CD14-positive monocyte (primary cell): ENCODE measurements at regions not wholly inside any gene's neighbourhood (a gene's known extent, or its start where the extent isn't known, plus 50 kb on each side); places are given as distances from the start of the nearest gene placed in this dataset.

ENCODE experiments used
- DNase-seq, 3 donors: peaks; one replicate each; pipeline ENCODE4 v3.0.0-alpha.2; 2011 to 2022
- H2AFZ ChIP-seq: 2 replicates; pipeline ENCODE4 v1.6.0; 2012; ENCODE audit warnings: mild to moderate bottlenecking, low read depth, low read length, inconsistent platforms; ENCODE audit not compliant: insufficient read depth, poor library complexity, severe bottlenecking
- H3K27ac ChIP-seq, 2 donors: 1 replicate in 1 of 2; 2 replicates in 1 of 2; pipeline ENCODE4 v1.5.1; 2012 to 2013; ENCODE audit warnings: low read length in 2 of 2, control low read depth in 1 of 2, inconsistent platforms in 1 of 2, low read depth in 1 of 2, mild to moderate bottlenecking in 1 of 2
- H3K27me3 ChIP-seq, 2 donors: one replicate each; pipeline versions ENCODE4 v1.6.0 to v1.6.1; 2011 to 2013; ENCODE audit warnings: low read length in 2 of 2; ENCODE audit not compliant: control insufficient read depth in 2 of 2, insufficient read depth in 2 of 2
- H3K36me3 ChIP-seq, 2 donors: replicated peaks in 1 of 2; 1 replicate in 1 of 2; 2 replicates in 1 of 2; pipeline versions ENCODE4 v1.5.1 to v1.6.1; 2012 to 2013; ENCODE audit warnings: low read length in 2 of 2, control low read depth in 1 of 2, inconsistent platforms in 1 of 2, mild to moderate bottlenecking in 1 of 2; ENCODE audit not compliant: insufficient read depth in 2 of 2, control insufficient read depth in 1 of 2
- H3K4me1 ChIP-seq, 2 donors: 1 replicate in 1 of 2; 2 replicates in 1 of 2; pipeline versions ENCODE4 v1.5.1 to v1.6.1; 2012 to 2013; ENCODE audit warnings: low read length in 2 of 2, control low read depth in 1 of 2, inconsistent platforms in 1 of 2, mild to moderate bottlenecking in 1 of 2, moderate library complexity in 1 of 2; ENCODE audit not compliant: insufficient read depth in 2 of 2, control insufficient read depth in 1 of 2
- H3K4me2 ChIP-seq: replicated peaks from 2 replicates; pipeline ENCODE3; 2012; ENCODE audit warnings: low read length, moderate library complexity, mild to moderate bottlenecking; ENCODE audit not compliant: poor library complexity, severe bottlenecking; ENCODE audit errors: extremely low read depth
- H3K4me3 ChIP-seq, 3 experiments: fragments of 200-600 bp in 1 of 3; sonication (generic) in 1 of 3; replicated peaks in 1 of 3; 1 replicate in 2 of 3; 2 replicates in 1 of 3; pipeline ENCODE4 v1.5.1; 2011 to 2013; ENCODE audit warnings: low read length in 3 of 3, mild to moderate bottlenecking in 3 of 3, control low read depth in 2 of 3, low read depth in 2 of 3, inconsistent platforms in 1 of 3, moderate library complexity in 1 of 3
- H3K79me2 ChIP-seq: 2 replicates; pipeline ENCODE4 v1.6.0; 2012; ENCODE audit warnings: mild to moderate bottlenecking, control low read depth, inconsistent platforms, low read length, moderate library complexity; ENCODE audit not compliant: insufficient read depth
- H3K9ac ChIP-seq: 2 replicates; pipeline ENCODE4 v1.6.0; 2017; ENCODE audit warnings: low read length, mild to moderate bottlenecking; ENCODE audit not compliant: insufficient read depth, poor library complexity, severe bottlenecking
- H3K9me3 ChIP-seq, 2 donors: replicated peaks in 1 of 2; 1 replicate in 1 of 2; 2 replicates in 1 of 2; pipeline versions ENCODE4 v1.5.1 to v1.6.1; 2012 to 2013; ENCODE audit warnings: low read length in 2 of 2, control low read depth in 1 of 2; ENCODE audit not compliant: control insufficient read depth in 1 of 2, insufficient read depth in 1 of 2
- H4K20me1 ChIP-seq: 2 replicates; pipeline ENCODE4 v1.6.0; 2012; ENCODE audit warnings: mild to moderate bottlenecking, low read length, control low read depth, moderate library complexity; ENCODE audit not compliant: insufficient read depth
- H3K27ac Mint-ChIP-seq, 7 donors: one replicate each; pipeline ENCODE4 v1.8.0; 2020; ENCODE audit warnings: mild to moderate bottlenecking in 7 of 7, mixed read lengths in 7 of 7, moderate library complexity in 6 of 7, inconsistent platforms in 2 of 7
- H3K27me3 Mint-ChIP-seq, 3 donors: one replicate each; pipeline ENCODE4 v1.8.0; 2021 to 2022; ENCODE audit warnings: low read depth in 3 of 3, mild to moderate bottlenecking in 3 of 3, mixed read lengths in 3 of 3, moderate library complexity in 3 of 3, inconsistent platforms in 1 of 3
- H3K36me3 Mint-ChIP-seq, 2 donors: one replicate each; pipeline ENCODE4 v1.8.0; 2020; ENCODE audit warnings: mixed read lengths in 2 of 2, inconsistent platforms in 1 of 2, mild to moderate bottlenecking in 1 of 2
- H3K4me1 Mint-ChIP-seq: one replicate; pipeline ENCODE4 v1.8.0; 2020; ENCODE audit warnings: mild to moderate bottlenecking, mixed read lengths
- H3K4me3 Mint-ChIP-seq, 2 donors: one replicate each; pipeline ENCODE4 v1.8.0; 2020; ENCODE audit warnings: mild to moderate bottlenecking in 2 of 2, mixed read lengths in 2 of 2, moderate library complexity in 1 of 2
- H3K9me3 Mint-ChIP-seq, 7 donors: one replicate each; pipeline ENCODE4 v1.8.0; 2020 to 2022; ENCODE audit warnings: mixed read lengths in 7 of 7, mild to moderate bottlenecking in 6 of 7, moderate library complexity in 6 of 7, inconsistent platforms in 2 of 7
- CTCF ChIP-seq: fragments of 200-600 bp; IDR thresholded peaks from one replicate; pipeline ENCODE4 v1.8.0; 2022; ENCODE audit warnings: antibody characterized with exemption, mild to moderate bottlenecking
- WGBS: methylation state at CpG from one replicate; pipeline ENCODE4 v1.1.5; 2013; ENCODE audit warnings: missing lambda C conversion rate; ENCODE audit not compliant: insufficient coverage; 5-methylcytosine and 5-hydroxymethylcytosine counted together
- intact Hi-C, 2 donors: fragments of 100-400 bp; cut with micrococcal nuclease; formaldehyde crosslinking; loops; one replicate each; pipeline versions ENCODE4 v1.15.0 to v1.15.1; 2023

- H3K4me1 ChIP-seq = no peaks in the 10 kb centered on the region
- Mint-ChIP-seq H3K9me3 (peaks cover 0 to 7% (median 2%) of the 10 kb centered on the region in 7 donors), H3K36me3 (no peaks in the 10 kb centered on the region), H3K27me3 (peaks cover 0 to 3% (median 2%) of the 10 kb centered on the region in 3 donors), H3K4me1 (no peaks in the 10 kb centered on the region), H3K4me3 (no peak overlapping the region), H3K27ac (no peak overlapping the region)
- H3K27me3 ChIP-seq = no peaks in the 10 kb centered on the region
- H3K36me3 ChIP-seq = no peaks in the 10 kb centered on the region
- H3K9me3 ChIP-seq = no peaks in the 10 kb centered on the region
- no peaks in the 10 kb centered on the region for H3K79me2 ChIP-seq
- TF ChIP-seq CTCF = no peak
- no peak overlapping the region for H3K4me3 ChIP-seq
- DNase-seq = no peak
- intact Hi-C loops = no loop called here
- H3K27ac ChIP-seq = no peak overlapping the region
- H3K9ac ChIP-seq = no peak overlapping the region
- H3K4me2 ChIP-seq = no peak overlapping the region
- H2AFZ ChIP-seq = no peak overlapping the region
- H4K20me1 ChIP-seq = no peaks in the 10 kb centered on the region
These were observed 982.6 kb upstream of the FANCL start for GRCh38 chr2:59223742-59224141.

GRCh38 chr2:59217360-59217759 lies 976.2 kb upstream of the FANCL start:
- Mint-ChIP-seq H3K4me1 (no peaks in the 10 kb centered on the region), H3K27ac (no peak overlapping the region), H3K27me3 (no peaks in the 10 kb centered on the region), H3K9me3 (peaks cover 0 to 4% (median 2%) of the 10 kb centered on the region in 7 donors), H3K36me3 (no peaks in the 10 kb centered on the region), H3K4me3 (no peak overlapping the region)
- Histone ChIP-seq H2AFZ (no peak overlapping the region), H3K4me2 (no peak overlapping the region), H3K4me3 (no peak overlapping the region), H3K9ac (no peak overlapping the region), H3K4me1 (no peaks in the 10 kb centered on the region), H3K36me3 (no peaks in the 10 kb centered on the region), H3K79me2 (no peaks in the 10 kb centered on the region), H4K20me1 (no peaks in the 10 kb centered on the region), H3K9me3 (no peaks in the 10 kb centered on the region), H3K27me3 (no peaks in the 10 kb centered on the region), H3K27ac (no peak overlapping the region)
- DNase-seq = no peak
- no peak for TF ChIP-seq CTCF
- intact Hi-C loops = no loop called here
- WGBS = no CpG with 5 or more reads among the region's 3 CpGs
